ENCODE measurements at regions not wholly inside any gene's neighbourhood (a gene's known extent, or its start where the extent isn't known, plus 50 kb on each side); places are given as distances from the start of the nearest gene placed in this dataset.

DNA sequence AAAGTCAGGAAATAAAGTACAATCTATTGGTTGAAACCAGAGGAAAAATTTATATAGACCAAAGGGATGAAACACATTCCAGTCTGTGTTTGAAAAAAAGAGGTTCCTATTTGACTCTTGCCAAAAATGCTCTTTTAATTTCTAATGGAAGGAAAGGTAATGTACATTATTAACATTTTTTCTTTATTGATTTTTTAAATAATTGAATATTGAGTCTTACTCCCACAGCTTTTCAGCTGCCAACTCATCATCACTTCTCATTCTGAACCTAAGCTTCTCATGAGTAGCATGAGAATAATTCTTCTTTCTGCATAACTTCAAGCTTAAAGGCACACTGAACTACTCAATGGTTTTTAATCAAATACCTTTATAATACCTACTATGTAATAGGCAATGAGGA, 49.8 kb upstream of the FHIP2A start:
- DNase-seq = no peak
